CD8-positive, alpha-beta memory T cell (primary cell): ENCODE measurements at regions not wholly inside any gene's neighbourhood (a gene's known extent, or its start where the extent isn't known, plus 50 kb on each side); places are given as distances from the start of the nearest gene placed in this dataset.
"Not testable (repeated sequence)": the region's sequence is repeated elsewhere in the genome, so short reads cannot be mapped to it uniquely, and the experiment has no call there.

Experiments
- CTCF ChIA-PET: fragments of 350-600 bp; sonication (Branson Sonifier 250); formaldehyde crosslinking; loops from one replicate; lab custom pipeline; 2021; ENCODE audit warnings: antibody characterized with exemption; lab: Charles Lee
- POLR2A ChIA-PET: fragments of 350-600 bp; sonication (Branson Sonifier 250); formaldehyde crosslinking; loops from one replicate; lab custom pipeline; 2021; ENCODE audit warnings: antibody characterized with exemption; lab: Charles Lee
- DNase-seq, 5 donors: peaks; one replicate each; pipeline versions ENCODE4 v3.0.0 to v3.0.0-alpha.2; 2020 to 2022; ENCODE audit warnings: mixed read lengths in 1 of 5
- H3K27ac ChIP-seq: one replicate; pipeline ENCODE4 v1.7.0; 2013; ENCODE audit warnings: low read depth, mild to moderate bottlenecking, low read length, moderate library complexity
- H3K27me3 ChIP-seq: 2 replicates; pipeline ENCODE4 v1.7.0; 2013; ENCODE audit warnings: low read length, mild to moderate bottlenecking; ENCODE audit not compliant: insufficient read depth, poor library complexity, severe bottlenecking
- H3K36me3 ChIP-seq: 2 replicates; pipeline ENCODE4 v1.7.0; 2013; ENCODE audit warnings: mild to moderate bottlenecking, low read length, moderate library complexity; ENCODE audit not compliant: insufficient read depth
- H3K4me1 ChIP-seq: 2 replicates; pipeline ENCODE4 v1.7.0; 2013; ENCODE audit warnings: mild to moderate bottlenecking, low read length, moderate library complexity; ENCODE audit not compliant: insufficient read depth
- H3K4me3 ChIP-seq: 2 replicates; pipeline ENCODE4 v1.7.0; 2013; ENCODE audit warnings: mild to moderate bottlenecking, low read length
- H3K9me3 ChIP-seq: 2 replicates; pipeline ENCODE4 v1.7.0; 2013; ENCODE audit warnings: mild to moderate bottlenecking, low read length
- H3K27ac Mint-ChIP-seq, 8 donors: one replicate each; pipeline ENCODE4 v1.8.0; 2020 to 2021; ENCODE audit warnings: mixed read lengths in 8 of 8, mild to moderate bottlenecking in 6 of 8, inconsistent platforms in 3 of 8, moderate library complexity in 3 of 8
- H3K27me3 Mint-ChIP-seq, 2 donors: one replicate each; pipeline ENCODE4 v1.8.0; 2020 to 2021; ENCODE audit warnings: mixed read lengths in 2 of 2, mild to moderate bottlenecking in 1 of 2, moderate library complexity in 1 of 2
- H3K36me3 Mint-ChIP-seq, 3 donors: one replicate each; pipeline ENCODE4 v1.8.0; 2020 to 2021; ENCODE audit warnings: mixed read lengths in 3 of 3, inconsistent platforms in 1 of 3, mild to moderate bottlenecking in 1 of 3
- H3K4me1 Mint-ChIP-seq, 3 donors: one replicate each; pipeline ENCODE4 v1.8.0; 2020 to 2021; ENCODE audit warnings: mixed read lengths in 3 of 3, inconsistent platforms in 1 of 3, mild to moderate bottlenecking in 1 of 3
- H3K4me3 Mint-ChIP-seq, 7 donors: one replicate each; pipeline ENCODE4 v1.8.0; 2020 to 2021; ENCODE audit warnings: mixed read lengths in 7 of 7, mild to moderate bottlenecking in 6 of 7, moderate library complexity in 4 of 7, inconsistent platforms in 2 of 7
- H3K9me3 Mint-ChIP-seq, 5 donors: one replicate each; pipeline ENCODE4 v1.8.0; 2020 to 2022; ENCODE audit warnings: mixed read lengths in 5 of 5, mild to moderate bottlenecking in 3 of 5, moderate library complexity in 2 of 5, inconsistent platforms in 1 of 5

GRCh38 chr2:131604652-131605051 lies 77.0 kb downstream of the CCDC74A start:
- CTCF ChIA-PET, DNase-seq, H3K27me3 ChIP-seq, H3K9me3 Mint-ChIP-seq, H3K27ac ChIP-seq, POLR2A ChIA-PET, H3K36me3 ChIP-seq, H3K9me3 ChIP-seq, H3K4me1 Mint-ChIP-seq, H3K4me3 ChIP-seq, H3K36me3 Mint-ChIP-seq, H3K27ac Mint-ChIP-seq, H3K4me3 Mint-ChIP-seq, H3K4me1 ChIP-seq: not testable (repeated sequence)
- H3K27me3 Mint-ChIP-seq, result peaks cover 7 to 39% of the 10 kb centered on the region in 2 donors

GRCh38 chr2:131606366-131606765 lies 78.7 kb downstream of the CCDC74A start:
- CTCF ChIA-PET, H3K27me3 ChIP-seq, H3K36me3 Mint-ChIP-seq, H3K4me3 ChIP-seq, H3K36me3 ChIP-seq, H3K27ac Mint-ChIP-seq, H3K4me1 Mint-ChIP-seq, H3K9me3 Mint-ChIP-seq, H3K9me3 ChIP-seq, H3K4me3 Mint-ChIP-seq, DNase-seq, H3K4me1 ChIP-seq, H3K27ac ChIP-seq, POLR2A ChIA-PET: not testable (repeated sequence)
- peaks cover 7 to 34% of the 10 kb centered on the region in 2 donors for H3K27me3 Mint-ChIP-seq

- H3K36me3 Mint-ChIP-seq, H3K4me1 ChIP-seq, H3K4me3 Mint-ChIP-seq, H3K27me3 ChIP-seq, POLR2A ChIA-PET, H3K9me3 Mint-ChIP-seq, H3K9me3 ChIP-seq, H3K27ac ChIP-seq, H3K4me1 Mint-ChIP-seq, H3K27ac Mint-ChIP-seq, H3K4me3 ChIP-seq, H3K36me3 ChIP-seq, CTCF ChIA-PET, DNase-seq: not testable (repeated sequence)
- peaks cover 7 to 32% of the 10 kb centered on the region in 2 donors for H3K27me3 Mint-ChIP-seq
Observed at GRCh38 chr2:131607056-131607455, 79.4 kb downstream of the CCDC74A start.

DNA sequence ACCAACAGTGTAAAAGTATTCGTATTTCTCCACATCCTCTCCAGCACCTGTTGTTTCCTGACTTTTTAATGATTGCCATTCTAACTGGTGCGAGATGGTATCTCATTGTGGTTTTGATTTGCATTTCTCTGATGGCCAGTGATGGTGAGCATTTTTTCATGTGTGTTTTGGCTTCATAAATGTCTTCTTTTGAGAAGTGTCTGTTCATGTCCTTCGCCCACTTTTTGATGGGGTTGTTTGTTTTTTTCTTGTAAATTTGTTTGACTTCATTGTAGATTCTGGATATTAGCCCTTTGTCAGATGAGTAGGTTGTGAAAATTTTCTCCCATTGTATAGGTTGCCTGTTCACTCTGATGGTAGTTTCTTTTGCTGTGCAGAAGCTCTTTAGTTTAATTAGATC lies 86.9 kb downstream of the CCDC74A start:
- H3K9me3 Mint-ChIP-seq, H3K4me3 ChIP-seq, H3K4me1 Mint-ChIP-seq, H3K9me3 ChIP-seq, H3K4me3 Mint-ChIP-seq, H3K27me3 ChIP-seq, H3K27ac Mint-ChIP-seq, H3K4me1 ChIP-seq, H3K36me3 ChIP-seq, DNase-seq, H3K27ac ChIP-seq, POLR2A ChIA-PET, H3K36me3 Mint-ChIP-seq, CTCF ChIA-PET: not testable (repeated sequence)
- peaks cover 7 to 13% of the 10 kb centered on the region in 2 donors for H3K27me3 Mint-ChIP-seq

- not testable (repeated sequence) for H3K4me3 Mint-ChIP-seq, H3K9me3 Mint-ChIP-seq
Observed at GRCh38 chr2:131618320-131618719, 90.6 kb downstream of the CCDC74A start.

DNA sequence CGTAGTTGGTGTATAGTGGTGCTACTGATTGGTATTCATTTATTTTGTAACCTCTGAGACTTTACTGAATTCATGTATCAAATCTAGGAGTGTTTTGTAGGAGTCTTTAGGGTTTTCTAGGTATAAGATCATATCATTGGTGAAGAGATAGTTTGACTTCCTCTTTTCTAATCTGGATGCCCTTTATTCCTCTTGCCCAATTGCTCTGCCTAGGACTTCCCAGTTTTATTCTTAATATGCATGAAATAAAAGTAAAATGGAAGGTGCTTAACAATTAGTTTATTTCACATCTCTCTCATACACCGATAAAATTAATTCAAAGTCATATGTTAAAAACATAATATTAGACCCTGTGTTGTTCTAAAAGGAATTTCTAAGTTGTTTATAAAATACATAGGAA lies 95.2 kb downstream of the CCDC74A start:
- POLR2A ChIA-PET, H3K27ac Mint-ChIP-seq, H3K4me1 Mint-ChIP-seq, H3K36me3 Mint-ChIP-seq, H3K27ac ChIP-seq, H3K4me1 ChIP-seq, H3K27me3 ChIP-seq, H3K4me3 Mint-ChIP-seq, H3K9me3 Mint-ChIP-seq, H3K4me3 ChIP-seq, H3K9me3 ChIP-seq, CTCF ChIA-PET, DNase-seq, H3K36me3 ChIP-seq: not testable (repeated sequence)
- peaks cover 7 to 21% of the 10 kb centered on the region in 2 donors for H3K27me3 Mint-ChIP-seq

More at GRCh38 chr2:131618320-131618719, 90.6 kb downstream of the CCDC74A start:
- H3K36me3 Mint-ChIP-seq, H3K4me1 Mint-ChIP-seq, H3K27ac Mint-ChIP-seq, H3K4me3 ChIP-seq, H3K4me1 ChIP-seq, CTCF ChIA-PET, H3K27me3 ChIP-seq, H3K27ac ChIP-seq, POLR2A ChIA-PET, DNase-seq, H3K36me3 ChIP-seq, H3K9me3 ChIP-seq: not testable (repeated sequence)
- peaks cover 9 to 20% of the 10 kb centered on the region in 2 donors for H3K27me3 Mint-ChIP-seq

- CTCF ChIA-PET, H3K27ac Mint-ChIP-seq, H3K9me3 Mint-ChIP-seq, H3K4me3 Mint-ChIP-seq, DNase-seq, POLR2A ChIA-PET, H3K27me3 ChIP-seq, H3K4me1 ChIP-seq, H3K36me3 ChIP-seq, H3K9me3 ChIP-seq, H3K4me3 ChIP-seq, H3K4me1 Mint-ChIP-seq, H3K27ac ChIP-seq, H3K36me3 Mint-ChIP-seq: not testable (repeated sequence)
- H3K27me3 Mint-ChIP-seq, result peaks cover 5 to 12% of the 10 kb centered on the region in 2 donors
Observed at GRCh38 chr2:131626011-131626410, 98.3 kb downstream of the CCDC74A start.

GRCh38 chr2:131626565-131626964 lies 98.9 kb downstream of the CCDC74A start:
- H3K36me3 ChIP-seq, H3K4me1 ChIP-seq, H3K9me3 ChIP-seq, H3K9me3 Mint-ChIP-seq, DNase-seq, POLR2A ChIA-PET, H3K27me3 ChIP-seq, H3K4me3 ChIP-seq, CTCF ChIA-PET, H3K27ac Mint-ChIP-seq, H3K36me3 Mint-ChIP-seq, H3K4me3 Mint-ChIP-seq, H3K4me1 Mint-ChIP-seq, H3K27ac ChIP-seq: not testable (repeated sequence)
- H3K27me3 Mint-ChIP-seq, result peaks cover 5 to 12% of the 10 kb centered on the region in 2 donors

DNA sequence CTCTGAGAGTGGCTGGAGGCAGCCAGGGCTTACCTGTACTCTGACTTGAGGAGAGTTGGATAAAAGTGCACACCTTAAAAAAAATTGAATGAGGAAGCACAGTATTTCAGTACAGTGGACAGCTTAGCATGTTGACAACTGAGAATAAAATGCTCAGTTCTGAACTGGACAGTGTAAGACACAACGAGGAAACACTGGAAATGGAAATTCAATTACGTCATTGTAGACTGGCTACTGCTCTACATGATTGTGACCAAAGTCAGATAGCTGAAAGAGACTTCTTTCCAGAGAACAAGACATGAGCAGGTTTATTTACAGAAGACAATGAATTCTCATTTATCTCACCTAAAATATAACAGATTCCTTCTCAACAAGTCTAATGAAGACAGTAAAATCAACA lies 100.1 kb downstream of the CCDC74A start:
- not testable (repeated sequence) for H3K27ac Mint-ChIP-seq, H3K27me3 Mint-ChIP-seq, H3K27ac ChIP-seq

More for the DNA sequence above, 100.1 kb downstream of the CCDC74A start:
- H3K36me3 Mint-ChIP-seq, H3K36me3 ChIP-seq, POLR2A ChIA-PET, H3K9me3 ChIP-seq, H3K4me1 ChIP-seq, H3K27me3 ChIP-seq, H3K4me3 ChIP-seq, H3K4me1 Mint-ChIP-seq, H3K4me3 Mint-ChIP-seq, DNase-seq, H3K9me3 Mint-ChIP-seq, CTCF ChIA-PET: not testable (repeated sequence)
